ENCODE measurements at regions not wholly inside any gene's neighbourhood (a gene's known extent, or its start where the extent isn't known, plus 50 kb on each side); places are given as distances from the start of the nearest gene placed in this dataset.

GRCh38 chr2:236940916-236941520, 144.7 kb upstream of the COPS8 start:
- no peak for DNase-seq

DNA sequence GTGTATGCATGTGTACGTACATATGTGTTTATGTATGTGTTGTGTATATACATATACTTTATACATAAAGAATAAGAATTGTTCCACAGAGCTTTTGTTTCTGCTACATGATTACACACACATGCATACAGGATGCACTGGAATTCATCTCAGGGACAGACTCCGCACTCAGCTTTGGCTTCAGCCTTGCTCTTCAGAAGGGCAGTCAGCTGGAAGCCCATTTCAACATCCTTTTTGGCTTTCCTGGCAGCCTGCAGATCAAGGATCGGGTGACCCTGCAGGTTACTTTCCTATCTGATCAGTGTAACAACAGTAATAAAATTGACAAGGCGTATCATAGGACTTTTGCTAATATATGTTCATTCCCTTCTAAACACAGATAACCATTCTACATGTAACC, 144.1 kb upstream of the COPS8 start:
- no peak for DNase-seq

- DNase-seq, result no peak
These were observed 143.1 kb upstream of the COPS8 start for GRCh38 chr2:236942554-236942953.

DNA sequence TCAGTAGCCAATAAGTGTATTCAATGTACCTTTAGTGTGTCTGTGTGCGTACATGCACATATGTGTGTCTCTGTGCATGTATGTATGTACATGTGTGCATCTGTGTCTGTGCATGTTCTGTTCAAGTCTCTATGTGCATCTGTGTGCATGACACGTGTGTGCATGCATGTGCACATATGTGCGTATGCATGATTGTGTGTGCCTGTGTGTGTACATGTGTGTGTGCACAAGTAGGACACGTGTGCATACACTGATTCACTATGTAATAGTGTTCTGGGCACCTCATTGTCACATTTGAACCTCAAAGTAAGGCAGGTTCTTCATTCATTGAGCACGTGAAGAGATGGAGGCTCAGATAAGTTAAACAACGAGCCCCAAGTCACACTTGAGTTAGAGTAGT, 142.6 kb upstream of the COPS8 start:
- DNase-seq, result no peak

DNA sequence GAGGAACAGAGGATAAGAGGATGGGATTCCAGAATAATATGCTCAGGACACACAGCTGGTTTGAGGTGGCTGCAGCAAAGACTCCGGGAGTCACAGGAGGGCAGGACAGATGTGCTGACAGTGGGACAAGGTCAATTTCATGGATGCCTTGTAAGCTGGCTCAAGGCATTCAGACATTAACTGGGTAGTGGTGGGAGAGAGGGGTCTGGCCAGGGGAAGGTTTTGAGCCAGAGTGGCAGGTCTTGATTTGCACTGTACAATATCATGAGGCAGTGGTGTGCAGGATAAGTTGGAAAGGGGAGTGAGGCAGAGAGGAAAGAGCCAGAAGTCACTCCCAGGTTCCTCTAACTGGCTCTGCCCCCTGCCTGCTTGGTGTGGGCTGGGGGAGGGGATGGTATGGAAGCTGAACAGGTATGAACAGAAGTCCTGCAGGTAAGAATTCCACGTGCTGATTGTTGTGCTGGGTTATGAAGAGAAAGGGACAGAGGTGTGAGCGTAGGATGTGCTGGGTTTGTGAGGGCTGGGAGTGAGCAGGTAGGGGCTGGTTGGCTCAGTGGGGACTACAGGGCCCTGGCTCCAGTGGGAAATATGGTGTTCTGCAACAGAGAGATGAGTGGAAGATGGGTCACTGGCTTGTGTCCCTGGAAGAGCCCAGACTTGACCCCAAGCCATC, 141.7 kb upstream of the COPS8 start:
- no peak for DNase-seq

- no peak for DNase-seq
These were observed 141.1 kb upstream of the COPS8 start for GRCh38 chr2:236944561-236944960.

DNA sequence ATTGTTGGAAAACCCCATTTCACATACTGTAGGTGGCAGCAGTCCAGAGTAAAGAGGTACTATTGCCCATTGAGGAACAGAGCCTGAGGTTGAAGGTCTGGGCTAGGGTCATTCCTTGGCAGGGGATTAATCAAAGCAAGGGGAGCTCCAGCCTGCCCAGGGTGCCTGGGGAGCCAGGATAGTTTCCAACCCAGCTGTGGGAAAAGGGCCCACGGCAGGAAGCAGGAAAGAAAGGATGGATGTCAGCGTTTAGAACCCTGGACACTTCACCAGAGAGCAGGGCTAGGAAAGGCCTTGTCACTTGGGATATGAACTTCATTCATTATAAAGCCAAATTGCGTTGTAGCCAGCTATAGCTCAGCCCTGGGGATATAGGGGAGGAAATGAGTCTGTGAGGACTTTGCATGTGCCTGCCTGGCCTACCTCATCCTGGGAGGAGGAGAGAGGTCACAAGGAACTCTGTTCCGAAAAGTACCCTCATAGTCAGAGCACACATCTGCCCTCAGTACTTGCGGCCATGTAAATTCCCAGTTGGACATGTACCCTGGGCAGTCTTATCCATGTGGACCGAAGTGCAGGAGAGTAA, 140.2 kb upstream of the COPS8 start:
- no peak for DNase-seq

- DNase-seq, result no peak
These were observed 138.8 kb upstream of the COPS8 start for GRCh38 chr2:236946871-236947270.

- DNase-seq, result no peak
These were observed 138.4 kb upstream of the COPS8 start for GRCh38 chr2:236947294-236947693.

GRCh38 chr2:236947896-236948295, 137.8 kb upstream of the COPS8 start:
- DNase-seq, result no peak

DNA sequence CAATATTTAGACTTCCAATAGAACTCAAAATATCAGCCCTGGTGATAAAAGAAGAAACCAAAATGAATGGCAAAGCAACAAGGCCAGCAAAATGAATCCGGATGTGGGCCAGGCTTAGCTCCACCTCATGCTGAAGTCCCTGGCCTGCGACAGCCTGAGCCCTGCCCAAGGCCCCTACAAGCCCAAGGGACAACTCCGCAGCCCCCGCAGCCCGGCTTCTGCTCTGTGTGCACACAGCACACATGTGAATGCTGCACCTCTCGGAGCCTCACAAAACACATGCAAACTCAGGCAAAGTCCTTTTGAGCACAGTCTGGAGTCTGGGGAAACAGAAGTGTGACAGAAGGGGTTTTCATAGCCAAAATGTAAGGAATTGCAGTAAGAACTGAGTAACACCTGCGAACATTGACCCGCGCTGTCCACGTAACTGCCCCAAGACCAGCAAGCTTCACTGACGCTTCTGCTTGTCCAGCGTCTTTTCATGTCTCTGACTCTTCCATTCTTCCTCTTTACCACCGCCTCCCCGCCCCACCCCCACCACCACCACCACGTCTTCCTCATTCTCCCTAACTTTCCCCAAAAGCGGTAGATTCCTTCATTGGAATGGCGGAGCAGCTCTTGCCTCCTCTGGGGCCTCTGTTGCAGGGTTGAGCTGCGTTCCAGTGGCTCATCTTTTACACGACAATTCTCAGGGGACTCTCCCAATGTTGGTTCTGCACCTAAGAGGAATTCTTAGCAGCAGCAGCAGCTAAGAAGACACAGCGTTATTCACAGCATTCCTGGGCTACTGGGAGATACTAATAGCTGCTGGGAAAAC, 136.4 kb upstream of the COPS8 start:
- no peak for DNase-seq

DNA sequence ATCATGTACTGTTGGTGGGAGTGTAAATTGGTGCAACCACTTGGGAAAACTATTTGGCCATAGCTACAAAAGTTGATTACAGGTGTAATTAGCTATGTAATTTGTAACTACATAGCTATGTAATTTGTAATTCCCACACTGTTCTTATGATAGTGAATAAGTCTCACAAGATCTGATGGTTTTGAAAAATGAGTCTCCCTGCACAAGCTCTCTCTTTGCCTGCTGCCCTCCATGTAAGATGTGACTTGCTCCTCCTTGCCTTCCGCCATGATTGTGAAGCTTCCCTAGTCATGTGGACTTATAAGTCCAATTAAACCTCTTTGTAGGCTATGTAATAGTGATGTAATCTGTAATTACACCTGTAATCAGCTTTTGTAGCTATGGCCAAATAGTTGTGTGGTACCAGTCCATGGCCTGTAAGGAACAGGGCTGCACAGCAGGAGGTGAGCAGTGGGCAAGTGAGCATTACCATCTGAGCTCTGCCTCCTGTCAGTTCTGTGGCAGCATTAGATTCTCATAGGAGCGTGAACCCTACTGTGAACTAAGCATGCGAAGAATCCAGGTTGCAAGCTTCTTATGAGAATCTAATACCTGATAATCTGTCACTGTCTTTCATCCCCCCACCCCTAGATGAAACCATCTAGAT, 133.7 kb upstream of the COPS8 start:
- no peak for DNase-seq

GRCh38 chr2:236954641-236955040, 131.0 kb upstream of the COPS8 start:
- DNase-seq, result no peak

- DNase-seq, result no peak
These were observed 130.1 kb upstream of the COPS8 start for GRCh38 chr2:236955521-236956030.

- DNase-seq, result no peak
These were observed 129.6 kb upstream of the COPS8 start for GRCh38 chr2:236956031-236956618.

- no peak for DNase-seq
These were observed 129.0 kb upstream of the COPS8 start for GRCh38 chr2:236956641-236957040.

- DNase-seq, result no peak
These were observed 126.7 kb upstream of the COPS8 start for GRCh38 chr2:236959036-236959435.

DNA sequence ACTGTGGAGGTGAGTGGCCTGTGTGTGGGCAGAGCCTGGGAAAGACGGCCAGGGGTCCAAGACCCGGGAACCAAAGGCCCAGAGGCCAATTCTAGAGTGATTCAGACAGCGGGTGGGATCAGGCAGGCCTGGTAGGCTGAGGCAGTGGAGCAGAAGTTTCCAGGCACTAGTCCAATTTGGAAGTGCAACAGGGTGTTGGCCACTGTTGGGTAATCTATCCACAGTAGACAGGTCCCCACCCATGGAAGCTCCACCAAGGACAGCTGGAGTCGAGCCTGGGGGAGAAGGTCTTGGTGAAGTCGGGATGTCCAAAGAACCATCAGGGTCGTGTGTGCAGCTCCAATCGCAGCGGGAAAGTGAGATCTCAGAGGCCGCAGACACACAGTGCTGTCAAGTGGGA, 125.8 kb upstream of the COPS8 start:
- no peak for DNase-seq

DNA sequence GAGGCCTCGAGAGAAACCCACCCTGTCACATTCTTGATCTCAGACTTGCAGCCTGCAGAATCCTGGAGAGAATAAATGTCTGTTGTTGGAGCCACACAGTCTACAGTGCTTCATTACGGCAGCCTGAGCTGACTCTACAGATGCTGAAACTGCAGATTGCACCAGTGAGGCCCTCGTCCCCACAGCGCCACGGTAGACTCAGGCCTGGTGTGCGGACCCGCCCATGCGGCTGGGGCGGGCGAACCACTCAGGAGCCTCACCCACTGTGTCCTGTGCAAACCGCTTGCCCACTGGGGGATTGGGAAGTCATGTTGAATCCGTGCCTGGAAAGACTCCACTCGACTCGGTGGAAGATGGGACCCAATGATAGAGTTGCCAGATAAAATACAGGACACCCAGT, 125.2 kb upstream of the COPS8 start:
- DNase-seq, result no peak

DNA sequence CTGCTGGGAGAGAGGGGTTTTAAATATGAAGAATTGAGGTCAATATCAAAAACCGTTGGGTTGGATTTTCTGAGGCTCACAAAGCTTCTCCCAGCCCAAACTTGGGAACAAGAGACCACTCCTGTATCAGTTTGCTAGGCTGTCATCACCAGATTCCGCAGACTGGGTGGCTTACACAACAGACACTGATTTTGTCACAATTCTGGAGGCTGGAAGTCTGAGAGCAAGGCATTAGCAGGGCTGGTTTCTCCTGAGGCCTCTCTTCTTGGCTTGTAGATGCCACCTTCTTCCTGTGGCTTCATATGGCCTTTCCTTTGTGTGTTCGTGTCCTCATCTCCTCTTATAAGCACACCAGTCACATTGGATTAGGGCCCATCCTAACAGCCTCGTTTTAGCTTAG, 122.9 kb upstream of the COPS8 start:
- DNase-seq, result no peak

DNA sequence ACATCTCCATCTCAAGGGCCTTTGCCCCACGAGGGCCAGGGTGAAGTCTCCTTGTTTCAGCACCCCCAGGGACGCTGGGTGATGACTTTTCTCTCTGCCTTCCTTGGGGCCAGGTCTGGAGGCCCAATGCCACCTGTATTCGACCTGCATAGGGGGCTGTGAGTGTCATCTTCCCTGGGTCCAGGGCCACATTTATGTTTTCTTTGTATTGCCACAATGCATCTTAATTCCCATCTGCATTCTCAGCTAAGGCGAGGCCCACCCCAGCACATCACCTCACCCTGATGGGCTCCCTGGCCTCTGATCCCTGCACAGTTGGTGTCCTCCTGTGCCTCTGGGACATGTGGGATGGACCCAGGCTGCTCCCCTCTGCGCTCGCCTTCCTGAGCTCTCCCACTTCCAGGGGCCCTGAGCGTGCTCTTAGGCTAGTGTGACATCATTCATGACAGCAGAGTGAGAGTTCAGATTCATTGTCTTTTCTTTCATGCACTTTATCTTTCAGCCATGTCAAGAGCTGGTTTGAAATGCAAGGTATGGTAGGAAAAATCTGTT, 122.0 kb upstream of the COPS8 start:
- no peak for DNase-seq

DNA sequence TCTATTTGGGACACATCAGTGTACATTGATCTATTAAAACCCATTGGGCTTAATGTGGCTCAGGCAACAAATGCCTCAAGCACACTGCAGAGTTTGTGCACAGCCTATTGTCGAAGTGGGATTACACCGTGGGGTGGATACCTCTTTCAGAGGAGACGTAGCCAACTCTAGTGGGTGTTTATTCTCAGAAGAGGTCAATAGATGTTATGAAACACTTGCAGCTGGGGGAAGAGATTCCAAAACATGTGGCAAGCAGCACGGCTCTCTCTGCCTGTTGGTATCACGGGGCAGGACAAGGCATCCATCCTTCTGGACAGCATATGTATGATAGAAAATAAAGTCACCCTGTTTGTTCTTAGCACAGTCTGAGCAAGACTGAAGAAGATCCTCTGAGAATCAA, 121.4 kb upstream of the COPS8 start:
- DNase-seq, result no peak

Data from CD4-positive, alpha-beta T cell treated with Interleukin-15 for 1 hour (primary cell).